GM12891 (cell line): ENCODE measurements at regions not wholly inside any gene's neighbourhood (a gene's known extent, or its start where the extent isn't known, plus 50 kb on each side); places are given as distances from the start of the nearest gene placed in this dataset.

ENCODE experiments used
- POLR2A ChIP-seq: IDR thresholded peaks from 2 replicates; pipeline ENCODE4 v1.6.1; 2011; ENCODE audit warnings: low read depth, low read length, control low read depth
- POLR2AphosphoS5 ChIP-seq: IDR thresholded peaks from 2 replicates; pipeline ENCODE4 v1.6.1; 2011; ENCODE audit warnings: low read depth, low read length, control low read depth

- TF ChIP-seq POLR2AphosphoS5, result no peak
- no peak for TF ChIP-seq POLR2A
These were observed 368.8 kb upstream of the ADGRL4 start for GRCh38 chr1:79375352-79375751.
